ENCODE measurements at regions not wholly inside any gene's neighbourhood (a gene's known extent, or its start where the extent isn't known, plus 50 kb on each side); places are given as distances from the start of the nearest gene placed in this dataset.

DNA sequence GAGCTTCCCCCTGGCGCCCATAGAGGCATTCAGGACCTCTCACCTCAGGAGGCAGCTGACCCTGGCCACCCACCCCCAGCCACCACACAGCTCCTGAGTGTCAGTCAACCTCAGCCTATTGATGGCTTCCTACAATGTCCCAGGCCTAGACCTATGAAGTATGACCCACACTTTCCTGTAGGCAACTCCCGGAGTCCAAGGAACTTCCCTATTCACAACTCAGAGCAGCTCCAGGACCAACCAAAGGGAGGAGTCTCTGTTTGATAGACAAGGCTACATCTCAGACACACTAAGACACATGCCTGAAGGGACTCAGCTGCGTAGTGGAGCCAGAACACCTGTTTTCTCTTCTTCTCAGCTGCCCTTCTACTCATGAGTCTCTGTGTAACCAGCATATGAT lies 169.1 kb downstream of the MAFB start:
- TF ChIP-seq, protein P1, sequence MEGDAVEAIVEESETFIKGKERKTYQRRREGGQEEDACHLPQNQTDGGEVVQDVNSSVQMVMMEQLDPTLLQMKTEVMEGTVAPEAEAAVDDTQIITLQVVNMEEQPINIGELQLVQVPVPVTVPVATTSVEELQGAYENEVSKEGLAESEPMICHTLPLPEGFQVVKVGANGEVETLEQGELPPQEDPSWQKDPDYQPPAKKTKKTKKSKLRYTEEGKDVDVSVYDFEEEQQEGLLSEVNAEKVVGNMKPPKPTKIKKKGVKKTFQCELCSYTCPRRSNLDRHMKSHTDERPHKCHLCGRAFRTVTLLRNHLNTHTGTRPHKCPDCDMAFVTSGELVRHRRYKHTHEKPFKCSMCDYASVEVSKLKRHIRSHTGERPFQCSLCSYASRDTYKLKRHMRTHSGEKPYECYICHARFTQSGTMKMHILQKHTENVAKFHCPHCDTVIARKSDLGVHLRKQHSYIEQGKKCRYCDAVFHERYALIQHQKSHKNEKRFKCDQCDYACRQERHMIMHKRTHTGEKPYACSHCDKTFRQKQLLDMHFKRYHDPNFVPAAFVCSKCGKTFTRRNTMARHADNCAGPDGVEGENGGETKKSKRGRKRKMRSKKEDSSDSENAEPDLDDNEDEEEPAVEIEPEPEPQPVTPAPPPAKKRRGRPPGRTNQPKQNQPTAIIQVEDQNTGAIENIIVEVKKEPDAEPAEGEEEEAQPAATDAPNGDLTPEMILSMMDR (IDR thresholded peaks at IDR 0.05): no peak
- TF ChIP-seq EP300 (IDR thresholded peaks at IDR 0.05): no peak

All from tibial nerve (tissue), 4 donors.